ENCODE measurements at regions not wholly inside any gene's neighbourhood (a gene's known extent, or its start where the extent isn't known, plus 50 kb on each side); places are given as distances from the start of the nearest gene placed in this dataset.

DNA sequence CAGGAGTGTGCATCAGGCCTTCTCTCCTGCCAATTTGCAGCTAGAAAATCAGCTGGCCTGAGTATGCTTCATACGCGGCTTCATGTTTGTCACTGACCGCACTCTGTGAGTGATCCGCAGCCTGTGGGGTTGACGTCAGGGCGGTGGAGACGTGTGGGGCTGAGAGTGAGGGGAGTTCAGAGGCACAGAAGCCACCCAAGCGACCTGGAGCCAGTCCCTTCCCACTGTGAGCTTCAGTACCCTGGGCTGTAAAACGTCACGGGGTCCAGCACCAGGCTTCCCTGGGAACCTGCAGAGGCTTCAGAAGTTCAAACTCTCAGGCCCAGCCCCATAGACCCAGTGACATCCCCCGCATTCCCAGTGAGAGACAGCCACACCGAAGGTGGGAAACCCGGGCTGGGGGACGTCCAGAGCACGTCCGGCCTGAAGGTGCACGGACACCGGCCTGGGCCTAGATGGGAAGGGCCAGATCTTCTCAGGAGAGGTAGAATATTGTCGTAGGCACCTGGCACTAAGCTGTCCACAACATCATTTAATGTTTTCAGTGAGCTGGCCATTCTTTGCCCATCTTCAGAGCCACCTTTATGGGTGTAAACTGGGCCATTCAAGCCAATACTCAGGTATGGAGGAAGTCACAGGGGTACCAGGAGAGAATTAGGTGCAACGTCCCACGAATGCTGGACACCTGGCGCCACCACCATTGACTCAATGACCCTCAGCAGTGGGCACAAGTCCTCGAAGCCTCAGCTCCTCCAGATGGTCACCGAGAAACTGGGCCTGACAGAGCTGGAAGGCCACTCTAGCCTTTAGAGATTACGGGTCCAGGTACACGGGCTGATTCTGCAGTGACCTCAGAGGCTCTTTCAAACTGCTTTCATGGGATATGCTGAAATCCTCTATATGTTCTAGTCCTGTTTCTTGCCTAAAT lies 235.6 kb upstream of the MYT1L start:
- Histone ChIP-seq H3K27ac (no peak overlapping the region), H3K36me3 (no peaks in the 10 kb centered on the region), H3K4me3 (replicated peaks in 1 of 3) (no peak overlapping the region), H3K4me1 (no peaks in the 10 kb centered on the region), H3K27me3 (no peaks in the 10 kb centered on the region), H3K9me3 (no peaks in the 10 kb centered on the region)
- DNase-seq, result no peak
- intact Hi-C loops (cut with DNase I), result no loop called here
- 94% methylated on average over 22 to 26 of the region's 26 CpGs for WGBS, 2 donors
- TF ChIP-seq, protein P1, sequence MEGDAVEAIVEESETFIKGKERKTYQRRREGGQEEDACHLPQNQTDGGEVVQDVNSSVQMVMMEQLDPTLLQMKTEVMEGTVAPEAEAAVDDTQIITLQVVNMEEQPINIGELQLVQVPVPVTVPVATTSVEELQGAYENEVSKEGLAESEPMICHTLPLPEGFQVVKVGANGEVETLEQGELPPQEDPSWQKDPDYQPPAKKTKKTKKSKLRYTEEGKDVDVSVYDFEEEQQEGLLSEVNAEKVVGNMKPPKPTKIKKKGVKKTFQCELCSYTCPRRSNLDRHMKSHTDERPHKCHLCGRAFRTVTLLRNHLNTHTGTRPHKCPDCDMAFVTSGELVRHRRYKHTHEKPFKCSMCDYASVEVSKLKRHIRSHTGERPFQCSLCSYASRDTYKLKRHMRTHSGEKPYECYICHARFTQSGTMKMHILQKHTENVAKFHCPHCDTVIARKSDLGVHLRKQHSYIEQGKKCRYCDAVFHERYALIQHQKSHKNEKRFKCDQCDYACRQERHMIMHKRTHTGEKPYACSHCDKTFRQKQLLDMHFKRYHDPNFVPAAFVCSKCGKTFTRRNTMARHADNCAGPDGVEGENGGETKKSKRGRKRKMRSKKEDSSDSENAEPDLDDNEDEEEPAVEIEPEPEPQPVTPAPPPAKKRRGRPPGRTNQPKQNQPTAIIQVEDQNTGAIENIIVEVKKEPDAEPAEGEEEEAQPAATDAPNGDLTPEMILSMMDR (IDR thresholded peaks at IDR 0.05), result no peak
- TF ChIP-seq POLR2A (IDR thresholded peaks at IDR 0.05), result no peak

DNA sequence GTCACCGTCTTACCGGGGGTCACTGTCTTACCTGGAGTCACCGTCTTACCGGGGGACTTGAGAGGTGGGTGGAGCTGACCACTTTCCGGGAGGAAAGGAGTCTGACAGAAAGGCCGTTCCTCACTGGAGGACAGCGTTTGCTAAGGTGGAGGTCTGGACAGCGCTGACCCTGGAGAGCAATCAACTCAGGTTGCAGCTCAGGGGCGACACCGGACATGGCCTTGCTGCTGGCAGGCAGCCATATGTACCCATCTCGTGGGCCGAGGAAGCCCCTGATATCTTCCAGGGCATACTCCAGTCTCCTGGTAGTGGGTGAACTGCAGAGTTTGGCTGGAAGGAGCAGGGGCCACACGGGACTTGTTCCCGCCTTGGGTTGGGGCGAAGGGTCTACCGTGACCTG lies 234.6 kb upstream of the MYT1L start:
- TF ChIP-seq, protein P1 (IDR thresholded peaks at IDR 0.05), result no peak
- no peak for TF ChIP-seq POLR2A (IDR thresholded peaks at IDR 0.05)
- 87 to 91% methylated on average over 16 of the region's 16 CpGs for WGBS, 2 donors
- Histone ChIP-seq H3K27me3 (no peaks in the 10 kb centered on the region), H3K4me1 (no peaks in the 10 kb centered on the region), H3K4me3 (replicated peaks in 1 of 3) (no peak overlapping the region), H3K27ac (no peak overlapping the region), H3K36me3 (no peaks in the 10 kb centered on the region), H3K9me3 (no peaks in the 10 kb centered on the region)
- DNase-seq, result no peak
- intact Hi-C loops (cut with DNase I), result no loop called here

DNA sequence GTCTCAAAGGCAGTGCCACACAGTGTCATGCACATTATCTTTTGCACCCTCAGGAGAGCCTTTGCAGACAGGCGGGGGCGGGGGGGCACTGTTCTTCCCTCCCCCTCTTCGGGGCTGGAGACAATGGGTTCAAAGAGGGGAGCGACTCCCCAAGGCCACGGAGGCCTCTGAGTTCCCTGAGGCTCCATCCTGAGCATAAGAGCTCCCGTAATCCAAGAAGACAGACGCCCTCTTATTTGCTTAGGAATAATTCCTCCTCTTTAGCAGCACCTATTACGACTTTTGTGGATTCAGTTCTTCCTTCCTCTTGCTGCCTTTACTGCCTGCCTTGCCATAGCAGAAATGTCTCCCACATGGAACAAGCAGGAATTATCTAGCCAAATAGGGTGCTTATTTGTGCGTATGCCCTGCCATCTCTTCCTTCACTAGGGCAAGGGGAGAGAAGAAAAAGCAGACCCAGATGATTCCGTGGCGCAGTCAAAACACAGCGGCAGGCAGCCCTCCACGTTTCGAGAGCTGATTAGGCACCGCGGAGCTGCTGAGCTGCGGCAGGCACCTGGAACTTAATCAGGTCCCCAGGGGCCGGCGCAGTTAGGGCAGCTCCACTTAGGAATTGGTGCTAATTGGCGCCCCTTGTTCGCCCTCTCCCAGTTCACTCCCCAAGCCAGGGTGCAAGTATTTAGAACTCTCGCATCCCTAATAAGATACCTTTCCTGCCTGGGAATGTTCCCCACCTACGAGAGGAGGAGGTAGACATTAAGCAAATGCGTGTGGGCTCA lies 233.4 kb upstream of the MYT1L start:
- Histone ChIP-seq H3K9me3 (no peaks in the 10 kb centered on the region), H3K27me3 (no peaks in the 10 kb centered on the region), H3K4me1 (no peaks in the 10 kb centered on the region), H3K36me3 (no peaks in the 10 kb centered on the region), H3K4me3 (replicated peaks in 1 of 3) (no peak overlapping the region), H3K27ac (no peak overlapping the region)
- peak; percentile 7 to 12 for DNase-seq
- TF ChIP-seq, protein P1 (IDR thresholded peaks at IDR 0.05), result no peak
- TF ChIP-seq POLR2A (IDR thresholded peaks at IDR 0.05), result no peak
- intact Hi-C loops (cut with DNase I), result no loop called here
- 54 to 56% methylated on average over 24 of the region's 24 CpGs for WGBS, 2 donors

DNA sequence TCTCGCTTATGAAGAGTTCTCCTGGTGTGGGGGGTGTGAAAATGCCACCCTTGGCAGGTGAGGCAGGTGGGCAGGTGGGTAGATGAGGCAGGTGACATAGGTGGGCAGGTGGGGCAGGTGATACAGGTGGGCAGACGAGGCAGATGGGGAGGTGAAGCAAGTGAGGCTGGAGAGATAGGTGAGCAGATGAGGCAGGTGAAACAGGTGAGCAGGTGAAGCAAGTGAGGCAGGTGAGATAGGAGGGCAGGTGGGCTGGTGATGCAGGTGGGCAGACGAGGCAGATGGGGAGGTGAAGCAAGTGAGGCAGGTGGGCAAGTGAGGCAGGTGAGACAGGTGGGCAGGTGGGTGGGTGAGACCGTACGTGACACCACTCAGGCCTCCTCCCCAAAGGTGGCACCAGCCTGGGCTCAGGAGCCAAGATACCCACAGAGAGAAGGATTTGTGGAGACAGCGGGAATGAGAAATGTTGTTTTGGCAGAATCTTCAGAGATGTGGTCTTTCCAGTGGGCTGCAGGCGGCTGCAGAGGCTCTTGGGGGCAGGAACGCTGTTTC lies 232.3 kb upstream of the MYT1L start:
- no peaks in the 10 kb centered on the region for H3K36me3 ChIP-seq
- intact Hi-C loops (cut with DNase I), result no loop called here
- TF ChIP-seq, protein P1 (IDR thresholded peaks at IDR 0.05), result no peak
- no peak for TF ChIP-seq POLR2A (IDR thresholded peaks at IDR 0.05)
- H3K27me3 ChIP-seq, result no peaks in the 10 kb centered on the region
- H3K4me1 ChIP-seq, result no peaks in the 10 kb centered on the region
- DNase-seq, result no peak
- H3K9me3 ChIP-seq, result no peaks in the 10 kb centered on the region
- H3K27ac ChIP-seq, result no peak overlapping the region
- H3K4me3 ChIP-seq (replicated peaks in 1 of 3), result no peak overlapping the region
- 83 to 86% methylated on average over 8 of the region's 8 CpGs for WGBS, 2 donors

All from thyroid gland (tissue), 4 donors.